ENCODE measurements at regions not wholly inside any gene's neighbourhood (a gene's known extent, or its start where the extent isn't known, plus 50 kb on each side); places are given as distances from the start of the nearest gene placed in this dataset.

DNA sequence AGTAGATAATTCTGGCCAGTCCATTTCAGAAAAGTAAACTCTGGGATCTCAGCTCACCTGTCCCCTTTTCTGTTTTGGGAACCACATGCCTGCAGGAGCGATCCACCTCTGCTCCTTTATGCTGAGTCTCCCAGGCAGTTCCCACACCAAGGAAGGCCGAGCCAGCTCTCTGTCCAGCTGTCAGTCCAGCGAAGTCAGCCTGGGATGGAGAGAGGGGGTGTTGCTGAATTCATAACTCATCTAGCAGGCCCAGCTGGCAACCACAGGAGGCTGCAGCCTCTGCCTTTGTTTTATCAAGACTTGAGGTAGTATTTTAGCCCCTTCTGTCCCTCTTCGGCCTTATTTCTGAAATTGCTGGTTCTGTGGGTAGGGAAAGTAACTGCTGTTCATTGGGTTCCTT, 209.9 kb downstream of the ARL4C start:
- DNase-seq (ENCODE audit: low read depth in 4 of 4, low spot score in 1 of 4) = no peak

DNA sequence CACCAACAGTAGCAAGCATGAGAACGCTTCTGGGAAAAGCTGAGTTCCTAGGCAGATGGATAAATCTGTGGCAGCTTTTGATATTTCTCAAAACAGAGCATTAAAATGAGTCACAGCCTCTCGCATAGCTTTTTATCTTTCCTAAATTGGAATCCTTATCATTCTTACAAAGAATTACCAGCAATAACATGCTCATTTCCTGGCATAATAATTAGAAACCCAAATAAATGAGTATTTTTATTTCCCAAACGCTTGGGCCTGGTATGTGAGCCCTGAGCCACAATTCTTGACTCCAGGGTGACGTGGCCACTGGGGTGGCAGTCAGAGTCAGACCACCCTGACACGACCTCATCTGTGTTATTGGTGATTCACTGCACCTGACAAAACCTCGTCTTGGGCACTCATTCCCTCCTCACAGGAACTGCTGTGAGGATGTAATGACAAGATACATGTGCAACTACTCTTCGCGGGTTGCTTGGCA, 210.7 kb downstream of the ARL4C start:
- no peak for DNase-seq (ENCODE audit: low read depth in 4 of 4, low spot score in 1 of 4)

DNA sequence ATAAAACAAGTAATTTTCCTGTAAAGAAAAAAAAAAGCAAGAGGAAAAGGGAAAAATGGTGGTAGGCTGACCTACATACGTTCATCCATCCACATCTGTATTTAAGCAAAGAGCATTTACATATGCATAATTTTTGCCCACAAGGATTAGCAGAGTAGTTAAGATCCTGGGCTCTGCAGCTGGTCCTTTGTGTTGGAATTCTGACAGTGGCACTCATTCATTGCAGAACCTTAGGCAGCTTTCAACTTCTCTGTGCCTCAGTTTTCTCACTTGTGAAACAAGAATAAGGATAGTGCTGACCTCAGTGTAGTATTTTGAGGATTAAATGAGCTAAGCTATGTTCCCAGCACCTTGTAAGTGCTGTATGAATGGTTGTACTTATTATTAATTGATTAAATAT, 211.3 kb downstream of the ARL4C start:
- no peak for DNase-seq (ENCODE audit: low read depth in 4 of 4, low spot score in 1 of 4)

GRCh38 chr2:234279637-234280036, 217.2 kb downstream of the ARL4C start:
- DNase-seq (ENCODE audit: low read depth in 4 of 4, low spot score in 1 of 4) = no peak

DNA sequence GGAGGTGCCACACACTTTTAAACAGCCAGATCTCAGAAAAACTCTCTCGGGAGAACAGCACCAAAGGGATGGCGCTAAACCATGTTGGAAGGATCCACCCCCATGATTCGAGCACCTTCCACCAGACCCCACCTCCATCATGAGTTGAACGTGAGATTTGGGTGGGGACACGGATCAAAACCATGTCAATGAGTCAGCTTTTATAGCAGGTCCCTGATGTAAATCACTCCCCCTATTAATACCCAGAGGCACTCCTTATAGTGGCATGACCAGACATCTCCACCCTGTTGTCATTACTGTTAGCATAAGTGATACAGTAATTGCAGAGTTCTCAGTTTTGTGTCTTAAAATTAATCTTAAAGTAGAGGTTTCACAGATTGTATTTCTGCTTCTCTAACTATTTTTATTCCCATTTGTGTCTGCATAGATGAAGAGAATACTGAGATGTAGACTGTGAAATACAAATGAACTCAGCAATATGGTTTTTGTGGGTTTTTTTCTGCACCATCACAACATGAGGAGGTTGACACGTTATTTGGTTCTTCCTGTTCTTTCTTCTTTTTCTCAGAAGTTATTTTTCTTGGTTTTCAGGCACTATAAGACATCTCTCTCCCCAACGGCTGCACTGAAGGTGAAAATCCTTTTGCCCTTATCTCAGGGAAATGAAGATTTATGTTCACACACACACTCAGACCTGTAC, 218.2 kb downstream of the ARL4C start:
- no peak for DNase-seq (ENCODE audit: low read depth in 4 of 4, low spot score in 1 of 4)

DNA sequence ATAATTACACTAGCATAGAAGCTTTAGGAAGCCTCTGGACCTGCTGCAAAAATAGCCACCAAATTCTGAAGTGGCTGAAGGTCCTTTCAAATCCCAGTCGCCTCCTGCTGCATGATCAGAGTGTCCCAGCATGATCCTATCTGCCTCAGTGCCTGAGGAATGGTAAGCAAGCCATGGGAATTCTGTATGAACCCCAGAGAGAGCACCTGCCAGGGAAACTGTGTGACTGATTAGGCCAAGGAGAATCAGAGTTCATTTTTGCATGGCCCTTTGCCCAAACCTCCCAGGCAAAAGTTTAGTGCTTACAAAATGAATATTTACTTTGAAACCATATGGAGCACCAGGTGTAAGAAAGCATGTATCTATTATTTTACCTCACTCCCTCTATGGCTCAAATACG, 221.4 kb downstream of the ARL4C start:
- no peak for DNase-seq (ENCODE audit: low read depth in 4 of 4, low spot score in 1 of 4)

GRCh38 chr2:234273887-234274584, 222.8 kb downstream of the ARL4C start:
- no peak for DNase-seq (ENCODE audit: low read depth in 4 of 4, low spot score in 1 of 4)

DNA sequence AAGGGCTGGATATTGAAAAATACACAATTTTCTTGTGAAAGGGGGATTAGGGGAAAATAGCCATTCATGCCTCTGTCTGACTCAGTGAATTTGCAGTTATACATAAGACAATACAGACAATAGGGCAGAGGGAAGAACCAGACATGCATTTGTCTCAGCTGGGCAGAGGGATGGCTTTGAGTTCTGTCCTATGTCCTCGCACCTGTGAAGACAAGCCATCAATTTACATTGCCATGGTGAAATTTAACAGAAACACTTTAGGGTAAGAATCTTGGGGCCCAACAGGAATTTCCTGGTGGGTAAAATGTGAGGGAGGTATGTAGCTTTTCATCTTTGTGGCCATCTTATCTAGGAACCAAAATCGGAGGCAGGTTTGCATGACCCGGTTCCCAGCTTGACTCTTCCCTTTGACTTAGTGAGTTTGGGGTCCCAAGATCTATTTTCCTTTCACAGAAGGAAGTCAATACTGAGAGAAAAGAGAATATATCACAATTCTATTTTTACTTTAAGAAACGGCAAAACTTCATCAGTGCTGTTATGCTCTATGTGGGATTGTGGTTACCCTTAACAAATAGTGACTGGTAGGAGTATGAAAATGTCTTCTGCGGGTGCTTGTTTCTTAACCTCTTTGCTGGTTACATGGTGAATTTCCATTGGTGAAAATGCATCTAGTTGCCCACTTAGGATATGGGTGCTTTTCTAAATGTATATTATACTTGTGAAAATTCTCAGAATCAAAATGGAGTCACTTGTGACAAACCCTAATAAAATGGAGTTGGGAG, 221.8 kb downstream of the SPP2 start:
- no peak for DNase-seq (ENCODE audit: low read depth in 4 of 4, low spot score in 1 of 4)

- DNase-seq (ENCODE audit: low read depth in 4 of 4, low spot score in 1 of 4) = no peak
These were observed 220.8 kb downstream of the SPP2 start for GRCh38 chr2:234271338-234271737.

- DNase-seq (ENCODE audit: low read depth in 4 of 4, low spot score in 1 of 4) = no peak
These were observed 219.3 kb downstream of the SPP2 start for GRCh38 chr2:234269769-234270204.

DNA sequence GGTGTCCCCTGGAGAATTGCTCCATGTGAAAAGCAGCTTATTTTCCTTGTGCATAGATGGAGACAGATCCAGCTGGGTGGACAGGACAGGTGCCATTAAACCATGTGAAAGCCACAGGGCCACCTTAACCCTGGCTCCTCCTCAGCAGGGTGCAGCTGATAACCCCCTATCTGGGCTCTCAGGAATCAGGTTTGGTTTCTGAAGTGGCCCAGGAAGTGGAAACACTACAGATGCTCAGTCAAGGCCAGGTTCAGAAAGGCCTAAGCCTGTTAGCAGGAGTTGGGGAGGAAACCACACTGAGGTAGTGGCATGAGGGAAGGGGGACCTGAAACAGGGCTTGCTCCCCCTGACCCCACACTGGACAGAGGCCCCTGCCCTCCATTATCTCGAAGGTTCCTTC, 217.0 kb downstream of the SPP2 start:
- no peak for DNase-seq (ENCODE audit: low read depth in 4 of 4, low spot score in 1 of 4)

- no peak for DNase-seq (ENCODE audit: low read depth in 4 of 4, low spot score in 1 of 4)
These were observed 216.4 kb downstream of the SPP2 start for GRCh38 chr2:234266952-234267351.

GRCh38 chr2:234265206-234265605, 214.7 kb downstream of the SPP2 start:
- no peak for DNase-seq (ENCODE audit: low read depth in 4 of 4, low spot score in 1 of 4)

DNA sequence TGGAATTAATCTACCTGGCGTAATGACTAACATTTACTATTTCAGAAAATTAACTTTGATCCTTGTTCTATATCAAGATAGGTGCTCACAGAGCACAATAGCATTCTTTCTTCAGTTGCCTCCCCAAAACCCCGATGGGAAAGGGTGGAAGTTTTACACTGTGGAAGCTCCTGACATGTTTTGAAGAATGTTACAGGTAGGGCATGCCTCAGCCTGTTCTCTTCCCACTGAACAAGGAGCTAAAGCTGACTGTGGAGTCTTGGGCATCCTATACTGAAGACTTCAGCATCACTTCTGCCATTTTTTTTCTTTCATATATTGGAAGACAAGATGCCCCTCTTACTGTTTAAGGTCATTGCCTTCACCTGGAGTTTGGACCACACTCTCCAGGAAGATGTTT, 211.2 kb downstream of the SPP2 start:
- no peak for DNase-seq (ENCODE audit: low read depth in 4 of 4, low spot score in 1 of 4)

GRCh38 chr2:234259440-234259839, 208.9 kb downstream of the SPP2 start:
- DNase-seq (ENCODE audit: low read depth in 4 of 4, low spot score in 1 of 4) = no peak

DNA sequence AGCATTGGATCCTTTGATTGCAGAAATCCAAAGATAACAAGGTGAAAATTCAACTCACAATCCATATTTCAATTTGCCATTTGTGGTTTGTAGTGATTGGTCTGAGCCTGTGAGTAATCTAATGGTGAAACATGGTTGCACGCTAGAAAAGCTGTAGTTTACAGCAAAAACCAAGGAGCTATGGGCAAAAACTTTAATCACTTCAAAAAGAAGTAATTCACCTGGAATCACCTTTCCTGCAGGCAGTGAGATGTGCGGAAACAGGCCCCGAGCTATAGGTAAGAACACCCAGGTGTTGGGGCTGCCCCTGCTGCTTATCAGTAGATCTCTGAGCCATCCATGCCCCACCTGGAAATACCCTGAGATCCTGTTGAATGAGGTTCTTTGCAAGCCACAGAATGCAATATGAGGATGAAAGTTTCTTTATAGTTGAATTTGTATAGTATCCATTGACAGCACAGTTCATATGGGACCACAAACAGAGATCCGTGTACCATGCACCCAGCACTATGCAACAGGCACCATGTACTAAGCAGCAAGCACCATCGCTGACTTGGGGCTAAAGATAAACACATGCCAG, 208.2 kb downstream of the SPP2 start:
- no peak for DNase-seq (ENCODE audit: low read depth in 4 of 4, low spot score in 1 of 4)

GRCh38 chr2:234257859-234258561, 207.5 kb downstream of the SPP2 start:
- DNase-seq (ENCODE audit: low read depth in 4 of 4, low spot score in 1 of 4) = peak in 1 of 4 experiments; percentile 15

DNA sequence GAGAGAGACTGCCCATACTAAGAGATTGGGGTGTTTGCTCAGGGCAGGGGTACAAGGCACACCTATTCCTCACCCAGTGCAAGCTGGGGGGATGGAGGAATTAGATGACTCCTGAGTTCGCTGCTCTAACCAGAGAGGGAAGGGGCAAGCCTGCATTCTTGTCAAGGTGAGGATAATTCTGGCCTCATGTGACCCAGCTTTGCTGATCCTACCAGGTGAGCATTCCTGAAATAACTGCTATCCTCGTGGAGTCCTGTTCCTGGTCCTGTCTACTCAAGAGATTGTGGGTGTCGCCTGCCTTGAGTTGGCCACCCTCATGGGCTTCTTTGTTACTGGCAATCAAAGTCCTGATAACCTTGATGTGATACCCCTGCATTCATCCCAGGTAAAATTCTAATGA, 206.0 kb downstream of the SPP2 start:
- DNase-seq (ENCODE audit: low read depth in 4 of 4, low spot score in 1 of 4) = no peak

GRCh38 chr2:234254783-234255521, 204.4 kb downstream of the SPP2 start:
- DNase-seq (ENCODE audit: low read depth in 4 of 4, low spot score in 1 of 4) = no peak

DNA sequence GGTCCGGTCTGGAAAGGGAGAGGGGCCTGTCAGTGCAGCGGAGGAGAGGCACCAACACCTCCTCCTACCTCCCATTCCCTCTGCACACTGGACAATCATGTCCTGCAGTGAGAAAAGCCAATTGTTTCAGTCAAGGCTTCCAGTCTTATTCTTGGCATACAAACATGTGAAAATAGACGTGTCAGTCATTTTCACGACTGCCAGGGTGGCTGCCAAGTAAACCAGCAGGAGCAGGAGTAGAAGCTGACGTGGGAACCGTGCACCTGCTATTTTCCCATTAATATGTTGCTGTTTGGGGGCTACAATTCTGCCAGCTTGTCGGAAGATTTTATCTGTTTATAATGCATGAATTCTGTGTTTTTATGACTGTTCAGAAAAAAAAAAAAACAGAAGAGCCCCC, 202.3 kb downstream of the SPP2 start:
- DNase-seq (ENCODE audit: low read depth in 4 of 4, low spot score in 1 of 4) = no peak

Data from stimulated activated CD4-positive, alpha-beta T cell treated with anti-CD3 and anti-CD28 coated beads, Interleukin-1b, Interleukin-23, amount 100 ng/mL, for 24 hours (primary cell).